ENCODE measurements at regions not wholly inside any gene's neighbourhood (a gene's known extent, or its start where the extent isn't known, plus 50 kb on each side); places are given as distances from the start of the nearest gene placed in this dataset.
"Not testable (repeated sequence)": the region's sequence is repeated elsewhere in the genome, so short reads cannot be mapped to it uniquely, and the experiment has no call there.

GRCh38 chr5:176061269-176061622 is 93.1 kb upstream of the THOC3 start:
- not testable (repeated sequence) for DNase-seq

DNA sequence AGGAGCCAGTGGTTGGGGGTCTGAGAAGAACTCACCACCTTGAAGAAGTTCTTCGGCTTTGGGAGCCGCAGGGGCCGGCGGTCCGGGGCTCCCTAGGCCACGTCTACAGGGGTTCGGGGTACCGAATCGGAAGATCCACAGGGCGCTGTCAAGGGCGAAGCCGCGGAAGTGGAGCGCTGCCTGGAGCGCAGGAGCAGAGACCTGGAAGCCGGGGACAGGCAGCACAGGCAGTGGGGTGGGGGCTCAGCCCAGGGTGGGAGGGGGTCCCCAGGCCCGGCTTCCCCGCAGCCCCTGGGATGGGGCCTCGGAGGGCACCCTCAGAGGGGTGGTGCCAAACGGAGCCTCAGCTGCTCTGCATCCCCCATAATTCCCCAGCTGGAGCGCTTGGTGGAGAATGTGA is 93.5 kb upstream of the THOC3 start:
- not testable (repeated sequence) for DNase-seq

GRCh38 chr5:176066262-176066945 is 98.3 kb upstream of the THOC3 start:
- DNase-seq: not testable (repeated sequence)

DNA sequence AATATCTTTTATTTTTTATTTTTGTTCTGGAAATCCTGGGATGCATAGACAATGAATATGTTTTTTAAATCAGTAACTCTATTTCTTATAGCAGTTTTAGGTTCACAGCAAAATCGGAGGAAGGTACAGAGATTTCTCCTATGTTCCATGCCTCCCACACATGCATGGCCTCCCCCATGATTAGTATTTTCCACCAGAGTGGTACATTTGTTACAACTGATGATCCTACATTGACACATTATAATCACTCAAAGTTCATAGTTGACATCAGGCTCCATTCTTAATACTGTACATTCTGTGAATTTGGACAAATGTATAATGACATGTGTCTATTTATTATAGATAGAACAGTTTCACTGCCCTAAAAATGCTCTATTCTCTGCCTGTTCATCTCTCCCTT is 99.0 kb upstream of the THOC3 start:
- not testable (repeated sequence) for DNase-seq

DNA sequence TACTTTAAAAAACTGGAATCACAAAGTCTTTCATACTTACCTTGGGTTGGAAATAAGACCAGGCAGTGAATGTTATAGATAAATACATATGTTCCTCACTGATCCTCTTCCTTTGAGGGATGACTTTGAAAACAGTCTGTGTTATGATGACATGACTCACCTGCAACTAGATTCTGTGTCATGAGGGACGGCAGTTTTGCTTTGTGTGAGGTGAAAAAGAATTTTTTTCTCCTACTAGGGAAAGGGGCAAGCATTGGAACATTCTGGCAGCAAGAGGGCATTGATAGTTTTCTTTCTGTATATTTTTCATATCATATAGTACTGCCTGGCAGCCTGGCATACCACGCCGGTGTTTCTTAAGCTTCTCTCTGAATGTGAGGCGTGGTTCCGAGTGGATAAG is 99.8 kb upstream of the THOC3 start:
- DNase-seq: not testable (repeated sequence)

- DNase-seq: not testable (repeated sequence)
These were observed 106.0 kb upstream of the THOC3 start for GRCh38 chr5:176073996-176074571.

DNA sequence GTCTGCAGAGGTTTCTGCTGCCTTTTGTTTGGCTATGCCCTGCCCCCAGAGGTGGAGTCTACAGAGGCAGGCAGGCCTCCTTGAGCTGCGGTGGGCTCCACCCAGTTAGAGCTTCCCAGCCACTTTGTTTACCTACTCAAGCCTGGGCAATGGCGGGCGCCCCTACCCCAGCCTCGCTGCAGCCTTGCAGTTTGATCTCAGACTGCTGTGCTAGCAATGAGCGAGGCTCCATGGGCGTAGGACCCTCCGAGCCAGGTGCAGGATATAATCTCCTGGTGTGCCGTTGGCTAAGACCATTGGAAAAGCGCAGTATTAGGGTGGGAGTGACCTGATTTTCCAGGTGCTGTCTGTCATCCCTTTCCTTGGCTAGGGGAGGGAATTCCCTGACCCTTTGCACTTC is 115.6 kb upstream of the THOC3 start:
- DNase-seq: not testable (repeated sequence)

DNA sequence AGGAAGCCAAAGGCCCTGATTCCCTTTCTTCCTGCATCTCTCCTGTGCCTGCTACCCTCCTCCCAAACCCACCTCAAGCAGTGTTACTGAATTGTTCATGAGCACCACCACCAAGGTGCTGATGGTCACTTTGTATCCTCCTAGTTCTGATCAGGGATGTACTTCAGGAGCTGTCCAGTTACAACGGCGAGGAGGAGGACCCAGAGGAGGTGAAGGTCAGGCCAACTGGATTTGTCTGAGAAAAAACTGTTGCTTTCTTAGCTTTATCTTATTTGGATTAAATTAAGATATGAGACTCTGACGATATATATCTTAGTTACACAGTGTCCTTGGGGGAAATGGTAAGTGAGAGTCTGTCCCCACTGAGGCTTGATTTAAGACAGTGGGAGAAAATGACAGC is 135.0 kb upstream of the THOC3 start:
- not testable (repeated sequence) for DNase-seq

DNA sequence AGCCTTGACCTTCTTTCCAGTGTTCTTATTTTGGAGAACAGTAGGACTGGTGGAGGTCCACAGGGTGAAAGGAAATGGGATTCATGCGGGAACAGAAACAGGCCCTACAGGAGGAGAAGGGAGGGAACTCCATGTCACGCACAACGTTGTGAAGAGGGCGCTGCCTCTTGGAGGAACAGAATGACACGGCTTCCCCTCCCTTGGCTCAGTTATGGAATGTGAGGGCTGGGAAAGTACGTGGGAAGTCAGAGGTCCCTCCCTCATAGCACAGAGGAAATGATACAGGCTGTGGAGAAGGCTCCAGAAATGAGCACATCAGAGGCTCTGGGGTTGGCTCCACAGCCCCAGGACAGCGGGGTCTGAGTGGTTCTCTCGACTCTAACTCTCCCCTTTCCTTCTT is 125.3 kb upstream of the SIMC1 start:
- not testable (repeated sequence) for DNase-seq

DNA sequence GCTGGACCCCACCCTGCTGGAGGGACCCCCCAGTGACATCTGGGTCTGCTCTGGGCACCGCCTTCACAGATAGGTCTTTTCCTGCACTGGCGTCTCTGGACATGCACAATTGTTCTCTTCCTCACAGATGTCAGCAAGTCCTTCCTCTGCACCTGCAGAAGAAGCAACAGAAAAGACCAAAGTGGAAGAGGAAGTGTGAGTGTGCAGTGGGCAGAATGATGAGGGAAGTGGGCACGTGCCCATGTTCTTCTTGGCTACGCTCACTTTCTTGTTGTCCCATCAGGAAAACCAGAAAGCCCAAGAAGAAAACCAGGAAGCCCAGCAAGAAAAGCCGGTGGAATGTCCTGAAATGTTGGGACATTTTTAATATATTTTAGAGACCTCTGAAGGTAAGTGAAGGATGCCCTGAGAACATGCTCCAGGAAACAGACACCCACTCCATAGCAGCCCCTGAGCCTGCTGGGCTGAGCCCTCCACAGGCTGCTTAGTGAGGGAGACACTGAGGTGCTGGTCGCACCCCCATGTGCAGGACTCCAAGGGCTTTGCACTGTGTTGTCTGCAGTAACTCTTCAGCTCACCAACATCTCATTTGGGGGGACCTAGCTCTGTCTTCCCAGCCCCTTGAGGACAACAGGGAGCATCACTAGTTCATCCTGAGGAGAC is 124.4 kb upstream of the SIMC1 start:
- DNase-seq: not testable (repeated sequence)

GRCh38 chr5:176114825-176115224 is 123.4 kb upstream of the SIMC1 start:
- DNase-seq: not testable (repeated sequence)

- not testable (repeated sequence) for DNase-seq
These were observed 120.5 kb upstream of the SIMC1 start for GRCh38 chr5:176117699-176118238.

- DNase-seq: not testable (repeated sequence)
These were observed 115.9 kb upstream of the SIMC1 start for GRCh38 chr5:176122361-176122760.

DNA sequence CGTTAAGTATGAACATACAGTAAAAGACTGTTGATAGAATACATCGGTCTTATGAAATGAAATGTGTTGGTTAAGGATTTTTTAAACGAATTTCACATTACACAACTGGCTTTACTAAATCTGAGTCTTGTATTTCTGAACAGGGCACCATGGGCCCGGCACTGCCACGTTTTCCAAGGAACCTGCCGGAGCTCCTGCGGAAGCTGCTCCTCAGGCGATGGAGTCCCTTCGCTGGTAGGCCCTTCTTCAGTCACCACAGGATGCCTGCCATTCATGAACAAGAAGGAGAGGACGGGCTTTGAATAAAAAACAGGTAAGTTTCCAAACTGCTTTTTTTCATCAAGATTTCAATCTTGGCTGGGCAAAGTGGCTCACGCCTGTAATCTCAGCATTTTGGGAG is 114.1 kb upstream of the SIMC1 start:
- DNase-seq: not testable (repeated sequence)

GRCh38 chr5:176131771-176132170 is 106.5 kb upstream of the SIMC1 start:
- DNase-seq: no peak

- no peak for DNase-seq
These were observed 105.5 kb upstream of the SIMC1 start for GRCh38 chr5:176132471-176133288.

- no peak for DNase-seq
These were observed 104.8 kb upstream of the SIMC1 start for GRCh38 chr5:176133289-176133870.

GRCh38 chr5:176133877-176134276 is 104.3 kb upstream of the SIMC1 start:
- DNase-seq: no peak

DNA sequence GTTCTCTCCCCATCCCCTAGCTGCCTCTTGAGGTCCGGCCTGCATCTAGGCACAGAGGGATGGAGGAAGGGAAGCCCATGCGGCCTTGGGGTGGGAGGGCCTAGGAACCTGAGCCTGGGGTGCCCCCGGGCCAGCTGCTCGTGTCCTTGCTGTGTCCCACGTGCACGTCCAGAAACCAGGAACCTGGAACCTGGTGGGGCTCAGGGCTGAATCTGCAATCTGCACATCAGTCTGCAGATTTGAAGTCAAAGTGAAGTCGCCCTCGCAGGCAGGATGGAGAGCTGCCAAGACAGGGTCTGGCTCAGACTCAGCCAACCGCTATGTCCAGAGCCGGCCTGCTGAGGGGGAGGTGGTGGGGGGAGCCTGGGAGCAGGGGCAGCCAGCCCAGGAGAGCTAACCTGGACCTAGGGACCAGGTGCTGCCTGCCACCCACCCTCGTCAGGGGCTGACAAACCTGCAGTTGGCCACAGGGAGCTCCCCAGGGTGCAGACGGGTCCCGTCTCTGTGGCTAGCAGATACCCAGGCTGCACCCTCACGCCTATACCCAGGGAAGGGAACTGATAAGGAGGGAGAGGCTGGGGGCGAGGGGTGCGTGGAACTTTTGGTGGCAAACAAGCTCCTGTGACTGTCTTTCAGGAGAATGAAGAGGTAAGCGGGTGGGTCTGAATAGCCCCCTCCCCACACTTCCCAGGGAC is 103.5 kb upstream of the SIMC1 start:
- DNase-seq: peak in 1 of 2 experiments; percentile 11

GRCh38 chr5:176140138-176140537 is 98.1 kb upstream of the SIMC1 start:
- DNase-seq: not testable (repeated sequence)

GRCh38 chr5:176144508-176144907 is 93.7 kb upstream of the SIMC1 start:
- DNase-seq: no peak

DNA sequence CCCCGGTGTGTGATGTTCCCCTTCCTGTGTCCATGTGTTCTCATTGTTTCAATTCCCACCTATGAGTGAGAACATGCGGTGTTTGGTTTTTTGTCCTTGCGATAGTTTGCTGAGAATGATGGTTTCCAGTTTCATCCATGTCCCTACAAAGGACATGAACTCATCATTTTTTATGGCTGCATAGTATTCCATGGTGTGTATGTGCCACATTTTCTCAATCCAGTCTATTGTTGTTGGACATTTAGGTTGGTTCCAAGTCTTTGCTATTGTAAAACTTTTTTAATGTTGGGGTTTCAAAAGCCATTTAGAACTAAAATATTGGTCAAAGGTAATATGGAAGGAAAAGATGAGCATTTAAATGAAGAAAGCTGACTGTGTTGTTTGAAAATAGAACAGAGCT is 88.3 kb upstream of the SIMC1 start:
- not testable (repeated sequence) for DNase-seq
